HL-60 (cell line): ENCODE measurements at regions not wholly inside any gene's neighbourhood (a gene's known extent, or its start where the extent isn't known, plus 50 kb on each side); places are given as distances from the start of the nearest gene placed in this dataset.

Experiments used
- CTCF ChIP-seq: IDR thresholded peaks from one replicate; pipeline ENCODE4 v1.5.1; 2011; ENCODE audit warnings: low read length, control low read depth, inconsistent platforms; ENCODE audit not compliant: insufficient read depth
- POLR2AphosphoS5 ChIP-seq: IDR thresholded peaks from 2 replicates; pipeline ENCODE4 v1.6.1; 2012; ENCODE audit warnings: low read depth

- TF ChIP-seq CTCF, result no peak
- no peak for TF ChIP-seq POLR2AphosphoS5
Measured at GRCh38 chr2:16861530-16861929, 195.9 kb upstream of the CYRIA start.
